A549 (cell line): ENCODE measurements at regions not wholly inside any gene's neighbourhood (a gene's known extent, or its start where the extent isn't known, plus 50 kb on each side); places are given as distances from the start of the nearest gene placed in this dataset.

Source experiments
- CBX8 ChIP-seq: fragments of 200-600 bp; sonication (generic); IDR thresholded peaks from 2 replicates; pipeline ENCODE4 v1.6.1; 2016
- EP300 ChIP-seq, 2 experiments: fragments of >200 bp; sonication (Bioruptor Twin); formaldehyde crosslinking; IDR thresholded peaks; 2 replicates in 1 of 2; 3 replicates in 1 of 2; pipeline ENCODE4 v1.6.1; 2016 to 2017
- FOSL2 ChIP-seq, 2 experiments: fragments of 450-650 bp in 1 of 2; fragments of >200 bp in 1 of 2; sonication (Bioruptor Twin) in 1 of 2; formaldehyde crosslinking; IDR thresholded peaks; 2 replicates each; pipeline versions ENCODE4 v1.5.0 to v1.6.1; 2016 to 2020; ENCODE audit warnings: mild to moderate bottlenecking in 1 of 2, moderate library complexity in 1 of 2
- JUN ChIP-seq, 2 experiments: fragments of >200 bp; sonication (Bioruptor Twin); formaldehyde crosslinking; IDR thresholded peaks; 2 replicates in 1 of 2; 3 replicates in 1 of 2; pipeline ENCODE4 v1.6.1; 2016 to 2017
- KDM1A ChIP-seq: fragments of 200-600 bp; sonication (generic); IDR thresholded peaks from 2 replicates; pipeline ENCODE4 v1.6.1; 2016; ENCODE audit warnings: low read depth, mild to moderate bottlenecking
- POLR2A ChIP-seq: IDR thresholded peaks from 2 replicates; pipeline ENCODE4 v1.6.1; 2012; ENCODE audit warnings: mild to moderate bottlenecking, low read length
- RCOR1 ChIP-seq: fragments of 150-350 bp; IDR thresholded peaks from 2 replicates; pipeline ENCODE4 v1.6.1; 2014; ENCODE audit warnings: antibody characterized with exemption, low read length, low read depth
- SREBF2 ChIP-seq: fragments of 450-650 bp; IDR thresholded peaks from 2 replicates; pipeline ENCODE4 v1.6.1; 2014; ENCODE audit warnings: mild to moderate bottlenecking, moderate library complexity
- TF ChIP-seq, protein P1 (sequence below): IDR thresholded peaks from 2 replicates; pipeline ENCODE4 v1.6.1; 2012
- TF ChIP-seq, protein P2 (sequence below): fragments of >200 bp; sonication (Bioruptor Twin); formaldehyde crosslinking; IDR thresholded peaks from 3 replicates; pipeline ENCODE4 v1.5.1; 2016

DNA sequence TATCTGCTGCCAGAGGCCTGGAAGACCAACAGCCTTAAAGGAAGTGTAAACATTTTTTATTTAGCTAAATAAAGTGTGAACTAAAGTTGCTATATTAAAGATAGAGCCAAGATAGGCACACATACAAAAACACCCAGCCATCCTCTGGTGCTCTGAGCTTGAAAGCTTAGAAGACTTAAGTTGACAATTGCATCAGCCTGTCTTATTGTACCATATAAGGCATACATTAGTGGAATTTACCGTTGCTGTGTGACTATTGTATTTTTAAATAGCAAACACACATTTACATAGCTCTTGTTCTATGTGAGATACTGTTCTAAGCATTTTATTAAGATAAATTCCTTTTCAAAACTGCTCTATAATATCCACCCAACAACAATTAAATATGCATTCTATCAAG is 736.6 kb upstream of the ZEB2 start:
- no peak for TF ChIP-seq JUN (IDR thresholded peaks at IDR 0.05)
- TF ChIP-seq SREBF2 = no peak
- TF ChIP-seq, protein P1, sequence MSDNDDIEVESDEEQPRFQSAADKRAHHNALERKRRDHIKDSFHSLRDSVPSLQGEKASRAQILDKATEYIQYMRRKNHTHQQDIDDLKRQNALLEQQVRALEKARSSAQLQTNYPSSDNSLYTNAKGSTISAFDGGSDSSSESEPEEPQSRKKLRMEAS = no peak
- TF ChIP-seq, protein P2, sequence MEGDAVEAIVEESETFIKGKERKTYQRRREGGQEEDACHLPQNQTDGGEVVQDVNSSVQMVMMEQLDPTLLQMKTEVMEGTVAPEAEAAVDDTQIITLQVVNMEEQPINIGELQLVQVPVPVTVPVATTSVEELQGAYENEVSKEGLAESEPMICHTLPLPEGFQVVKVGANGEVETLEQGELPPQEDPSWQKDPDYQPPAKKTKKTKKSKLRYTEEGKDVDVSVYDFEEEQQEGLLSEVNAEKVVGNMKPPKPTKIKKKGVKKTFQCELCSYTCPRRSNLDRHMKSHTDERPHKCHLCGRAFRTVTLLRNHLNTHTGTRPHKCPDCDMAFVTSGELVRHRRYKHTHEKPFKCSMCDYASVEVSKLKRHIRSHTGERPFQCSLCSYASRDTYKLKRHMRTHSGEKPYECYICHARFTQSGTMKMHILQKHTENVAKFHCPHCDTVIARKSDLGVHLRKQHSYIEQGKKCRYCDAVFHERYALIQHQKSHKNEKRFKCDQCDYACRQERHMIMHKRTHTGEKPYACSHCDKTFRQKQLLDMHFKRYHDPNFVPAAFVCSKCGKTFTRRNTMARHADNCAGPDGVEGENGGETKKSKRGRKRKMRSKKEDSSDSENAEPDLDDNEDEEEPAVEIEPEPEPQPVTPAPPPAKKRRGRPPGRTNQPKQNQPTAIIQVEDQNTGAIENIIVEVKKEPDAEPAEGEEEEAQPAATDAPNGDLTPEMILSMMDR = no peak
- TF ChIP-seq EP300 (IDR thresholded peaks at IDR 0.05) = no peak
- TF ChIP-seq FOSL2 (IDR thresholded peaks at IDR 0.05) = no peak
- TF ChIP-seq FOSL2 (CRISPR knock-in tag; IDR thresholded peaks at IDR 0.05) = no peak
- TF ChIP-seq POLR2A = no peak
- TF ChIP-seq RCOR1 = no peak
- TF ChIP-seq CBX8 = no peak
- TF ChIP-seq KDM1A = no peak
